Fibroblast of lung (primary cell): ENCODE measurements at regions not wholly inside any gene's neighbourhood (a gene's known extent, or its start where the extent isn't known, plus 50 kb on each side); places are given as distances from the start of the nearest gene placed in this dataset.

Experiments used
- EZH2 ChIP-seq: IDR thresholded peaks from 2 replicates; pipeline ENCODE4 v1.5.1; 2012; ENCODE audit warnings: low read length, control low read depth, mild to moderate bottlenecking; ENCODE audit errors: missing control alignments
- TF ChIP-seq, protein P1 (sequence below), 2 donors: IDR thresholded peaks in 1 of 2; conservative IDR thresholded peaks in 1 of 2; 1 replicate in 1 of 2; 2 replicates in 1 of 2; pipeline ENCODE4 v1.5.1; 2011 to 2012; ENCODE audit warnings: low read length in 2 of 2, control low read depth in 1 of 2, inconsistent platforms in 1 of 2, low read depth in 1 of 2, mild to moderate bottlenecking in 1 of 2

DNA sequence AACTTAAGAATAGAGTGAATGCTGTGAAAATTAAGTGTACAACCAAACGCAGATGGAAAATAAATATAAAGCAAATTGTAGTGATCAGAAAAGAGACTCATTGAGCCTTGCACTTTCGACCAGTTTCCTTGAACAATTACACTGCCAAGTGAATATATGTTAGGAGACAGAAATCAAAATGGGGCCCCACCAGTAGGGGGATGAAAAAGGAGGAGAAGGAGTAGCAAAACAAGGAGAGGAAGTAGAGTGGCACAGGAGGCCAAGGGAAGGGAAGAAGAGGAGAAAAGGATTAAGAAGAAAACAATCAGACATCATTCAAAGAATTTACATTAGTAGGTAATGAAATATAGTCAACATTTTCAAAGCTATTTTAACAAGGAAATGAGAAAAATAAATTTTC lies 1770.6 kb downstream of the PLA2G4A start:
- TF ChIP-seq, protein P1, sequence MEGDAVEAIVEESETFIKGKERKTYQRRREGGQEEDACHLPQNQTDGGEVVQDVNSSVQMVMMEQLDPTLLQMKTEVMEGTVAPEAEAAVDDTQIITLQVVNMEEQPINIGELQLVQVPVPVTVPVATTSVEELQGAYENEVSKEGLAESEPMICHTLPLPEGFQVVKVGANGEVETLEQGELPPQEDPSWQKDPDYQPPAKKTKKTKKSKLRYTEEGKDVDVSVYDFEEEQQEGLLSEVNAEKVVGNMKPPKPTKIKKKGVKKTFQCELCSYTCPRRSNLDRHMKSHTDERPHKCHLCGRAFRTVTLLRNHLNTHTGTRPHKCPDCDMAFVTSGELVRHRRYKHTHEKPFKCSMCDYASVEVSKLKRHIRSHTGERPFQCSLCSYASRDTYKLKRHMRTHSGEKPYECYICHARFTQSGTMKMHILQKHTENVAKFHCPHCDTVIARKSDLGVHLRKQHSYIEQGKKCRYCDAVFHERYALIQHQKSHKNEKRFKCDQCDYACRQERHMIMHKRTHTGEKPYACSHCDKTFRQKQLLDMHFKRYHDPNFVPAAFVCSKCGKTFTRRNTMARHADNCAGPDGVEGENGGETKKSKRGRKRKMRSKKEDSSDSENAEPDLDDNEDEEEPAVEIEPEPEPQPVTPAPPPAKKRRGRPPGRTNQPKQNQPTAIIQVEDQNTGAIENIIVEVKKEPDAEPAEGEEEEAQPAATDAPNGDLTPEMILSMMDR (conservative IDR thresholded peaks at IDR 0.05 in 1 of 2, IDR thresholded peaks at IDR 0.05 in 1 of 2; ENCODE audit: low read depth in 1 of 2, low read length in 2 of 2) = no peak
- no peak for TF ChIP-seq EZH2
